IPS-18a (cell line): ENCODE measurements at regions not wholly inside any gene's neighbourhood (a gene's known extent, or its start where the extent isn't known, plus 50 kb on each side); places are given as distances from the start of the nearest gene placed in this dataset.
A peak's percentile ranks its signal among the peaks of the same experiment; 100 is the strongest.

Experiments used
- H3K27ac ChIP-seq: one replicate; pipeline ENCODE4 v1.5.1; 2013; ENCODE audit warnings: low read length
- H3K27me3 ChIP-seq: one replicate; pipeline ENCODE4 v1.6.1; 2013; ENCODE audit warnings: mild to moderate bottlenecking, low read length; ENCODE audit not compliant: control insufficient read depth, insufficient read depth
- H3K36me3 ChIP-seq: one replicate; pipeline ENCODE4 v1.6.1; 2013; ENCODE audit warnings: low read depth, low read length; ENCODE audit not compliant: control insufficient read depth
- H3K4me1 ChIP-seq: one replicate; pipeline ENCODE4 v1.6.1; 2013; ENCODE audit warnings: low read depth, low read length; ENCODE audit not compliant: control insufficient read depth
- H3K4me3 ChIP-seq: one replicate; pipeline ENCODE4 v1.5.1; 2013; ENCODE audit warnings: low read length
- H3K9ac ChIP-seq: one replicate; pipeline ENCODE4 v1.6.1; 2013; ENCODE audit warnings: mild to moderate bottlenecking, low read length, moderate library complexity
- H3K9me3 ChIP-seq: one replicate; pipeline ENCODE4 v1.6.1; 2013; ENCODE audit warnings: low read depth, low read length; ENCODE audit not compliant: control insufficient read depth

GRCh38 chr11:28739489-28740280, 631.5 kb downstream of the METTL15 start:
- no peaks in the 10 kb centered on the region for H3K36me3 ChIP-seq
- H3K27ac ChIP-seq: no peak overlapping the region
- no peaks in the 10 kb centered on the region for H3K27me3 ChIP-seq
- no peak overlapping the region for H3K4me3 ChIP-seq
- H3K4me1 ChIP-seq: peaks cover 4% of the 10 kb centered on the region
- no peaks in the 10 kb centered on the region for H3K9me3 ChIP-seq
- no peak overlapping the region for H3K9ac ChIP-seq

- no peak overlapping the region for H3K9ac ChIP-seq
- H3K36me3 ChIP-seq: no peaks in the 10 kb centered on the region
- peaks cover 4% of the 10 kb centered on the region for H3K4me1 ChIP-seq
Observed at GRCh38 chr11:28738549-28738948, 630.4 kb downstream of the METTL15 start.

GRCh38 chr11:28736256-28736655, 628.1 kb downstream of the METTL15 start:
- no peaks in the 10 kb centered on the region for H3K9me3 ChIP-seq
- H3K27me3 ChIP-seq: no peaks in the 10 kb centered on the region
- no peaks in the 10 kb centered on the region for H3K36me3 ChIP-seq
- no peak overlapping the region for H3K9ac ChIP-seq
- peaks cover 13% of the 10 kb centered on the region for H3K4me1 ChIP-seq
- no peak overlapping the region for H3K4me3 ChIP-seq
- no peak overlapping the region for H3K27ac ChIP-seq

More at GRCh38 chr11:28738549-28738948, 630.4 kb downstream of the METTL15 start:
- Histone ChIP-seq H3K9me3 (no peaks in the 10 kb centered on the region), H3K27ac (no peak overlapping the region), H3K27me3 (no peaks in the 10 kb centered on the region), H3K4me3 (no peak overlapping the region)

GRCh38 chr11:28735511-28735910, 627.3 kb downstream of the METTL15 start:
- no peak overlapping the region for H3K9ac ChIP-seq
- peaks cover 16% of the 10 kb centered on the region for H3K4me1 ChIP-seq
- no peak overlapping the region for H3K27ac ChIP-seq
- no peaks in the 10 kb centered on the region for H3K36me3 ChIP-seq
- H3K9me3 ChIP-seq: no peaks in the 10 kb centered on the region
- H3K4me3 ChIP-seq: no peak overlapping the region
- H3K27me3 ChIP-seq: no peaks in the 10 kb centered on the region

- no peak overlapping the region for H3K9ac ChIP-seq
- no peaks in the 10 kb centered on the region for H3K9me3 ChIP-seq
- no peaks in the 10 kb centered on the region for H3K27me3 ChIP-seq
- H3K4me3 ChIP-seq: no peak overlapping the region
- H3K27ac ChIP-seq: no peak overlapping the region
- peaks cover 15% of the 10 kb centered on the region for H3K4me1 ChIP-seq
- H3K36me3 ChIP-seq: no peaks in the 10 kb centered on the region
Observed at GRCh38 chr11:28730889-28731288, 622.7 kb downstream of the METTL15 start.

GRCh38 chr11:28730336-28730735, 622.1 kb downstream of the METTL15 start:
- no peak overlapping the region for H3K4me3 ChIP-seq
- H3K27ac ChIP-seq: no peak overlapping the region
- H3K4me1 ChIP-seq: peaks cover 12% of the 10 kb centered on the region
- no peaks in the 10 kb centered on the region for H3K9me3 ChIP-seq
- H3K36me3 ChIP-seq: no peaks in the 10 kb centered on the region
- H3K27me3 ChIP-seq: no peaks in the 10 kb centered on the region
- no peak overlapping the region for H3K9ac ChIP-seq

- no peaks in the 10 kb centered on the region for H3K27me3 ChIP-seq
- H3K9ac ChIP-seq: no peak overlapping the region
- H3K9me3 ChIP-seq: no peaks in the 10 kb centered on the region
- H3K27ac ChIP-seq: no peak overlapping the region
- H3K4me3 ChIP-seq: no peak overlapping the region
- no peaks in the 10 kb centered on the region for H3K36me3 ChIP-seq
- peaks cover 12% of the 10 kb centered on the region for H3K4me1 ChIP-seq
Observed at GRCh38 chr11:28729339-28729738, 621.2 kb downstream of the METTL15 start.

GRCh38 chr11:28728666-28729065, 620.5 kb downstream of the METTL15 start:
- Histone ChIP-seq H3K4me3 (no peak overlapping the region), H3K36me3 (no peaks in the 10 kb centered on the region), H3K27me3 (no peaks in the 10 kb centered on the region), H3K9ac (no peak overlapping the region), H3K27ac (no peak overlapping the region), H3K9me3 (no peaks in the 10 kb centered on the region), H3K4me1 (peaks cover 12% of the 10 kb centered on the region)

- Histone ChIP-seq H3K9me3 (no peaks in the 10 kb centered on the region), H3K27ac (no peak overlapping the region), H3K27me3 (no peaks in the 10 kb centered on the region), H3K4me1 (peaks cover 12% of the 10 kb centered on the region), H3K9ac (no peak overlapping the region), H3K4me3 (no peak overlapping the region), H3K36me3 (no peaks in the 10 kb centered on the region)
Observed at GRCh38 chr11:28727254-28727653, 619.1 kb downstream of the METTL15 start.

- Histone ChIP-seq H3K4me1 (peaks cover 5% of the 10 kb centered on the region), H3K27ac (no peak overlapping the region), H3K9ac (no peak overlapping the region), H3K36me3 (no peaks in the 10 kb centered on the region), H3K27me3 (no peaks in the 10 kb centered on the region), H3K4me3 (no peak overlapping the region), H3K9me3 (no peaks in the 10 kb centered on the region)
Observed at GRCh38 chr11:28726432-28726831, 618.2 kb downstream of the METTL15 start.

GRCh38 chr11:28715726-28716125, 607.5 kb downstream of the METTL15 start:
- Histone ChIP-seq H3K27ac (no peak overlapping the region), H3K36me3 (no peaks in the 10 kb centered on the region), H3K27me3 (no peaks in the 10 kb centered on the region), H3K4me1 (peaks cover 11% of the 10 kb centered on the region), H3K9ac (no peak overlapping the region), H3K9me3 (no peaks in the 10 kb centered on the region), H3K4me3 (peak overlapping the region; percentile 6)

GRCh38 chr11:28713850-28714249, 605.7 kb downstream of the METTL15 start:
- no peaks in the 10 kb centered on the region for H3K36me3 ChIP-seq

More at GRCh38 chr11:28713850-28714249, 605.7 kb downstream of the METTL15 start:
- H3K27ac ChIP-seq: no peak overlapping the region
- no peak overlapping the region for H3K9ac ChIP-seq
- H3K9me3 ChIP-seq: no peaks in the 10 kb centered on the region
- peaks cover 11% of the 10 kb centered on the region for H3K4me1 ChIP-seq
- no peak overlapping the region for H3K4me3 ChIP-seq
- no peaks in the 10 kb centered on the region for H3K27me3 ChIP-seq
